Vagina (tissue), 2 donors: ENCODE measurements at regions not wholly inside any gene's neighbourhood (a gene's known extent, or its start where the extent isn't known, plus 50 kb on each side); places are given as distances from the start of the nearest gene placed in this dataset.

Experiments used
- DNase-seq, 2 donors: peaks; one replicate each; pipeline ENCODE4 v3.0.0-alpha.2; 2017; ENCODE audit errors: extremely low spot score in 2 of 2
- H3K27ac ChIP-seq: fragments of 200-600 bp; sonication (generic); one replicate; pipeline ENCODE4 v1.5.1; 2019
- H3K27me3 ChIP-seq: fragments of 200-600 bp; sonication (generic); one replicate; pipeline ENCODE4 v1.5.1; 2019
- H3K36me3 ChIP-seq, 2 donors: fragments of 200-600 bp; sonication (generic); one replicate each; pipeline ENCODE4 v1.5.1; 2017 to 2019
- H3K4me1 ChIP-seq: fragments of 200-600 bp; sonication (generic); one replicate; pipeline ENCODE4 v1.5.1; 2019
- H3K4me3 ChIP-seq, 2 donors: fragments of 200-600 bp; sonication (generic); 1 replicate in 1 of 2; 2 replicates in 1 of 2; pipeline ENCODE4 v1.5.1; 2016 to 2019
- H3K9me3 ChIP-seq: fragments of 200-600 bp; sonication (generic); one replicate; pipeline ENCODE4 v1.5.1; 2019
- POLR2A ChIP-seq, 2 donors: fragments of 450-650 bp; IDR thresholded peaks; one replicate each; pipeline ENCODE4 v1.6.1; 2017; ENCODE audit warnings: antibody characterized with exemption in 2 of 2, mild to moderate bottlenecking in 2 of 2, moderate library complexity in 2 of 2
- POLR2AphosphoS5 ChIP-seq, 2 donors: sonication (generic); formaldehyde crosslinking; IDR thresholded peaks; one replicate each; pipeline ENCODE4 v1.9.0; 2017; ENCODE audit warnings: antibody characterized with exemption in 2 of 2, mild to moderate bottlenecking in 2 of 2, low read depth in 1 of 2; ENCODE audit not compliant: insufficient read depth in 1 of 2
- intact Hi-C: fragments of 100-400 bp; cut with DNase I; formaldehyde crosslinking; loops from one replicate; pipeline ENCODE4 v1.15.1; 2023
- TF ChIP-seq, protein P1 (sequence below), 3 experiments: fragments of 450-650 bp in 2 of 3; fragments of 200-600 bp in 1 of 3; sonication (generic) in 1 of 3; IDR thresholded peaks; one replicate each; pipeline ENCODE4 v1.5.1; 2017 to 2019; ENCODE audit warnings: antibody characterized with exemption in 3 of 3, mild to moderate bottlenecking in 2 of 3, moderate library complexity in 2 of 3

DNA sequence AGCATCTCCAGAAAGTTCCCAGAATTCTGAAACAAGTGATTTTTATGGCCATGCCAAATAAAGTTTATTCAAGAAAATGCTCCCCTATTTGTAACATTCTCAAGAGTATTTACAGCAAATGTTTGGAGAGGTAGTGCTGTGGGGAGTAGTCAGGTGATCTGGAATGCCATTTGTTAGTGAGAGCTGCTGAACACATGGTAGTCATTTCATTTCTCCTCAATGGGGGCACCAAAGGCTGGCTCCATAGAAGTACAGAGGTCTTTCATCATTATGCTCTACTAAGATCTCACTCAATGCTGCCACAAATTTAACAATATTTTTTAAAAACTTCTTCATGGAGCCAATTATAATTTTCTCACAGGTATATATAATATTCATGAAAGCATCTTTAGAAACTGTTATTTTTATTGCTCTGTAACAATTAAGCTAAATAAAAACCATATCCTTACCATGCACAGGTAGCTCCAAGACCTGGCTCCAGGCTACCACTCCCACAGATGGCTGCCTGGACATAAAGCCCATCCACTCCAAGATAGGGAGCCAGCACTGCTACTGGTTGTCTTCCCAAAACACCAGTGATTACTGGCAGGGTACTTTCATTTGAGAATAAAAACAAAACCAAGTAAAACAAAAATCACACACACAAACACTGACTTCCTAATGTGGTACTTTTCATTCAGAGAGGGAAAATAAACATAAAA is 200.8 kb downstream of the PLK2 start:
- H3K27ac ChIP-seq, result no peak overlapping the region

DNA sequence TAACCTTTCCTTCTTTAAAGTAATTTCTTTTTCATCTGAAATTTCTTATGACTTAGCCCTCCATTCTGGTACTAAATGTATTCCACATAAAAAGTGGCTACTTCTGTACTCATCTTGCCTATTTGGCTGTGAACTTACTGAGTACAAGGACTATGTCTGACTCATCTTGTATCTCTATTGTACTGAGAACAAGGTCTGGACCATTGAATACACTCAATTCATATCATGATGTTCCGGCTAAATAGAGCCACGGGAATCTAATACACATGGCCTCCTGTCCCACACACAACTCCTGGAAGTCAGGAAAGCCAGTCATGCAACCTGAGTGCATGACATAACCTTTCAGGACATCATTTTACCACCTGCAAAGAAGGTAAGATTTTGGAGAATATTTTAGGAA is 203.9 kb downstream of the PLK2 start:
- no peak for DNase-seq
- TF ChIP-seq, protein P1, sequence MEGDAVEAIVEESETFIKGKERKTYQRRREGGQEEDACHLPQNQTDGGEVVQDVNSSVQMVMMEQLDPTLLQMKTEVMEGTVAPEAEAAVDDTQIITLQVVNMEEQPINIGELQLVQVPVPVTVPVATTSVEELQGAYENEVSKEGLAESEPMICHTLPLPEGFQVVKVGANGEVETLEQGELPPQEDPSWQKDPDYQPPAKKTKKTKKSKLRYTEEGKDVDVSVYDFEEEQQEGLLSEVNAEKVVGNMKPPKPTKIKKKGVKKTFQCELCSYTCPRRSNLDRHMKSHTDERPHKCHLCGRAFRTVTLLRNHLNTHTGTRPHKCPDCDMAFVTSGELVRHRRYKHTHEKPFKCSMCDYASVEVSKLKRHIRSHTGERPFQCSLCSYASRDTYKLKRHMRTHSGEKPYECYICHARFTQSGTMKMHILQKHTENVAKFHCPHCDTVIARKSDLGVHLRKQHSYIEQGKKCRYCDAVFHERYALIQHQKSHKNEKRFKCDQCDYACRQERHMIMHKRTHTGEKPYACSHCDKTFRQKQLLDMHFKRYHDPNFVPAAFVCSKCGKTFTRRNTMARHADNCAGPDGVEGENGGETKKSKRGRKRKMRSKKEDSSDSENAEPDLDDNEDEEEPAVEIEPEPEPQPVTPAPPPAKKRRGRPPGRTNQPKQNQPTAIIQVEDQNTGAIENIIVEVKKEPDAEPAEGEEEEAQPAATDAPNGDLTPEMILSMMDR (IDR thresholded peaks at IDR 0.05), result no peak
- no peak for TF ChIP-seq POLR2A (IDR thresholded peaks at IDR 0.05)
- no peak for TF ChIP-seq POLR2AphosphoS5 (IDR thresholded peaks at IDR 0.05; ENCODE audit: insufficient read depth in 1 of 2, low read depth in 1 of 2)

More for the DNA sequence above, 200.8 kb downstream of the PLK2 start:
- TF ChIP-seq, protein P1 (IDR thresholded peaks at IDR 0.05), result no peak
- no peak for TF ChIP-seq POLR2AphosphoS5 (IDR thresholded peaks at IDR 0.05; ENCODE audit: insufficient read depth in 1 of 2, low read depth in 1 of 2)
- no peak for TF ChIP-seq POLR2A (IDR thresholded peaks at IDR 0.05)
- DNase-seq, result no peak
- Histone ChIP-seq H3K27me3 (no peaks in the 10 kb centered on the region), H3K4me1 (peaks cover 6% of the 10 kb centered on the region), H3K4me3 (no peak overlapping the region), H3K36me3 (no peaks in the 10 kb centered on the region), H3K9me3 (no peaks in the 10 kb centered on the region)
- intact Hi-C loops, result no loop called here

DNA sequence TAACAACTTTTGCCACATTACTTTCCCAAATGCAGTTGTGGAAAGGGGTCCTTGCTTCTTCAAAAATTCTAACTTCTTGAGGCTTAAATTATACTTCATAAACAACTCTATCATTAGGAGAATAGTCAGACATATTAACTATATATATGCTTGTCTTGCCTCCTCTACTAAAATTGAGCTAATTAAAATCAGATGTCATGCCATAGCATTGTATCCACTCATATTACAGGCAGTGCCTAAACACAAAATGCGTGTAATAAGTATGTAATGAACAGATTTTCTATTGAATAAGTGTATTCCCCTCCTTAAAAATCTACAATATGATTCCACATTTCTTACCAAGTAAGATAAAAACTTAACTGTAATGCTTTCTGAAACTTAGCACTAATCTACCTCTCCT is 204.5 kb downstream of the PLK2 start:
- no peak overlapping the region for H3K27ac ChIP-seq
- intact Hi-C loops, result no loop called here
- no peak overlapping the region for H3K4me3 ChIP-seq
- TF ChIP-seq, protein P1 (IDR thresholded peaks at IDR 0.05), result no peak
- TF ChIP-seq POLR2A (IDR thresholded peaks at IDR 0.05) (no peak), POLR2AphosphoS5 (IDR thresholded peaks at IDR 0.05; ENCODE audit: insufficient read depth in 1 of 2, low read depth in 1 of 2) (no peak)
- H3K36me3 ChIP-seq, result no peaks in the 10 kb centered on the region
- no peak for DNase-seq
- no peaks in the 10 kb centered on the region for H3K4me1 ChIP-seq
- no peaks in the 10 kb centered on the region for H3K27me3 ChIP-seq
- no peaks in the 10 kb centered on the region for H3K9me3 ChIP-seq

More for the DNA sequence above, 203.9 kb downstream of the PLK2 start:
- no peaks in the 10 kb centered on the region for H3K27me3 ChIP-seq
- no peaks in the 10 kb centered on the region for H3K9me3 ChIP-seq
- H3K4me3 ChIP-seq, result no peak overlapping the region
- H3K27ac ChIP-seq, result no peak overlapping the region
- H3K4me1 ChIP-seq, result no peaks in the 10 kb centered on the region
- no peaks in the 10 kb centered on the region for H3K36me3 ChIP-seq
- intact Hi-C loops, result no loop called here

DNA sequence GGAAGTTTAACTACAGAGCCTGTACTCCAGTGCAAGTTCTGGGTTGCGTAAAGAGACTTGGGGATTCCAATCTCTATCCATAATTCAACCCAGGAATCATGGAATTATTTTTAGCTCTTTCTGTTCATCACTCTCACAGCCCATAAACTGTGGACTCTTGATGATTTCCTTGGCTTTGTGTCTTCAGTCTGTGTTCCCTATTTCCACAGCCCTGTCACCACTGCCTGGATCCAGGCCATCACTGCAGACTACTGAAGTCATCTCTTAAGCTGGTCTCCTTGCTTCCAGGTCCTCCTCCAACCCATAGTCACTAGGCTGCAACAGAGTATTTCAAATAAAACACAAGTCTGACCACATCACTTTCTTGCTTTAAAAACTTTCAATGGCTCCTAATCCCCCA is 211.7 kb downstream of the PLK2 start:
- DNase-seq, result no peak
- Histone ChIP-seq H3K27ac (no peak overlapping the region), H3K36me3 (no peaks in the 10 kb centered on the region), H3K4me1 (no peaks in the 10 kb centered on the region), H3K27me3 (no peaks in the 10 kb centered on the region), H3K9me3 (no peaks in the 10 kb centered on the region), H3K4me3 (no peak overlapping the region)
- intact Hi-C loops, result no loop called here
- TF ChIP-seq POLR2AphosphoS5 (IDR thresholded peaks at IDR 0.05; ENCODE audit: insufficient read depth in 1 of 2, low read depth in 1 of 2), result no peak
- TF ChIP-seq, protein P1 (IDR thresholded peaks at IDR 0.05), result no peak
- no peak for TF ChIP-seq POLR2A (IDR thresholded peaks at IDR 0.05)

DNA sequence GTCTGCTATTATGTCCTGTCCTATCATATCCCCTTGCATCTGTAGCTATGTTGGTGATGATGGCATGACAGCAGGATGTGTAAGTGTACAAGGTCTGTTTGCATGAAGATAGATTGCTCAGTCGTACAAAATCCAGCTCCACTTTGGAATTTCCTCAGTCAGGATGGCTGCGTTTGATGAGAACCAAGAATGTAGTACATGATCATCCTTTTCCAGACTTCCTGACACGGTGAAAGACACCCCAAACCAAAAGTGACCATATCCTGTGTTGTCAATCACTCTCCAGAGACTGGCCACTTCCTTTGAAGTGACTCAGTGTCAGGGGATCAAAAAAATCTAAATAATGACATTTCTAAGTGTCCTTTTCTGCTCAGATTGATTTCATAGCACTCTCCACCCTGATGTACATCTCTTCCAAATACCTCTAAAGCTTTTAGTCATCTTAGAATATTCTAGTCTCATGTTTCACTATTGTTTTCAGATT is 213.4 kb downstream of the PLK2 start:
- Histone ChIP-seq H3K4me3 (no peak overlapping the region), H3K27ac (no peak overlapping the region), H3K9me3 (no peaks in the 10 kb centered on the region), H3K36me3 (no peaks in the 10 kb centered on the region), H3K27me3 (no peaks in the 10 kb centered on the region), H3K4me1 (no peaks in the 10 kb centered on the region)
- intact Hi-C loops, result no loop called here
- DNase-seq, result no peak
- TF ChIP-seq, protein P1 (IDR thresholded peaks at IDR 0.05), result no peak
- no peak for TF ChIP-seq POLR2A (IDR thresholded peaks at IDR 0.05)
- TF ChIP-seq POLR2AphosphoS5 (IDR thresholded peaks at IDR 0.05; ENCODE audit: insufficient read depth in 1 of 2, low read depth in 1 of 2), result no peak
